PC-9 (cell line): ENCODE measurements at regions not wholly inside any gene's neighbourhood (a gene's known extent, or its start where the extent isn't known, plus 50 kb on each side); places are given as distances from the start of the nearest gene placed in this dataset.

Experiments used
- BruUV-seq: library from RNA; stranded (reverse); fragments of 400-500 nt; replicated peaks from 2 replicates; lab custom pipeline; 2021; lab: Mats Ljungman, UMichigan
- CTCF ChIA-PET: fragments of 300-600 bp; sonication (Branson Sonifier 250); formaldehyde crosslinking; loops from one replicate; lab custom pipeline; 2022; ENCODE audit warnings: antibody characterized with exemption; lab: Charles Lee
- POLR2A ChIA-PET: fragments of 300-600 bp; sonication (Branson Sonifier 250); formaldehyde crosslinking; loops from one replicate; lab custom pipeline; 2022; ENCODE audit warnings: antibody characterized with exemption; ENCODE audit not compliant: unreplicated experiment; lab: Charles Lee
- DNase-seq, 2 experiments: peaks; one replicate each; pipeline versions ENCODE4 v3.0.0 to v3.0.0-alpha.2; 2015 to 2022; ENCODE audit warnings: mixed read lengths in 1 of 2
- H2AFZ ChIP-seq: fragments of 200-600 bp; sonication (generic); 2 replicates; pipeline ENCODE4 v1.8.1; 2017; ENCODE audit warnings: antibody characterized with exemption
- H3F3A ChIP-seq: fragments of 200-600 bp; sonication (generic); 2 replicates; pipeline ENCODE4 v1.8.1; 2017; ENCODE audit warnings: antibody characterized with exemption, mild to moderate bottlenecking, low read depth; ENCODE audit not compliant: insufficient read depth
- H3K27ac ChIP-seq: fragments of 200-600 bp; sonication (generic); 2 replicates; pipeline ENCODE4 v1.6.1; 2016; ENCODE audit warnings: mixed run types
- H3K27me3 ChIP-seq: fragments of 200-600 bp; sonication (generic); 2 replicates; pipeline ENCODE4 v1.6.1; 2016; ENCODE audit warnings: low read depth, mixed run types; ENCODE audit not compliant: insufficient read depth
- H3K36me3 ChIP-seq: fragments of 200-600 bp; sonication (generic); 2 replicates; pipeline ENCODE4 v1.6.1; 2016; ENCODE audit warnings: low read depth, mixed run types
- H3K4me1 ChIP-seq: fragments of 200-600 bp; sonication (generic); replicated peaks from 2 replicates; pipeline ENCODE4 v1.6.1; 2016; ENCODE audit warnings: mixed run types; ENCODE audit not compliant: insufficient read depth
- H3K4me2 ChIP-seq: fragments of 200-600 bp; sonication (generic); 2 replicates; pipeline ENCODE4 v1.6.1; 2017; ENCODE audit warnings: mixed run types
- H3K4me3 ChIP-seq: fragments of 200-600 bp; sonication (generic); 2 replicates; pipeline ENCODE4 v1.6.1; 2016; ENCODE audit warnings: mixed run types
- H3K79me2 ChIP-seq: fragments of 200-600 bp; sonication (generic); 2 replicates; pipeline ENCODE4 v1.6.1; 2017; ENCODE audit warnings: low read depth, mixed run types
- H3K9me2 ChIP-seq: fragments of 200-600 bp; sonication (generic); 2 replicates; pipeline ENCODE4 v1.8.1; 2017; ENCODE audit warnings: mild to moderate bottlenecking; ENCODE audit not compliant: insufficient read depth
- H3K9me3 ChIP-seq: fragments of 200-600 bp; sonication (generic); 2 replicates; pipeline ENCODE4 v1.8.1; 2016; ENCODE audit warnings: low read depth; ENCODE audit not compliant: insufficient read depth
- H4K20me1 ChIP-seq: fragments of 200-600 bp; sonication (generic); 2 replicates; pipeline ENCODE4 v1.8.1; 2017; ENCODE audit not compliant: insufficient read depth
- CTCF ChIP-seq: fragments of 200-600 bp; sonication (generic); conservative IDR thresholded peaks from 2 replicates; pipeline ENCODE4 v1.6.1; 2017; ENCODE audit warnings: mixed run types, antibody characterized with exemption, mild to moderate bottlenecking, moderate library complexity
- EZH2 ChIP-seq: fragments of 200-600 bp; sonication (generic); IDR thresholded peaks from 2 replicates; pipeline ENCODE4 v1.8.0; 2017; ENCODE audit warnings: antibody characterized with exemption, low read depth
- intact Hi-C: fragments of 100-400 bp; cut with micrococcal nuclease; formaldehyde crosslinking; loops from one replicate; pipeline ENCODE4 v1.10.0; 2022; ENCODE audit not compliant: unreplicated experiment

DNA sequence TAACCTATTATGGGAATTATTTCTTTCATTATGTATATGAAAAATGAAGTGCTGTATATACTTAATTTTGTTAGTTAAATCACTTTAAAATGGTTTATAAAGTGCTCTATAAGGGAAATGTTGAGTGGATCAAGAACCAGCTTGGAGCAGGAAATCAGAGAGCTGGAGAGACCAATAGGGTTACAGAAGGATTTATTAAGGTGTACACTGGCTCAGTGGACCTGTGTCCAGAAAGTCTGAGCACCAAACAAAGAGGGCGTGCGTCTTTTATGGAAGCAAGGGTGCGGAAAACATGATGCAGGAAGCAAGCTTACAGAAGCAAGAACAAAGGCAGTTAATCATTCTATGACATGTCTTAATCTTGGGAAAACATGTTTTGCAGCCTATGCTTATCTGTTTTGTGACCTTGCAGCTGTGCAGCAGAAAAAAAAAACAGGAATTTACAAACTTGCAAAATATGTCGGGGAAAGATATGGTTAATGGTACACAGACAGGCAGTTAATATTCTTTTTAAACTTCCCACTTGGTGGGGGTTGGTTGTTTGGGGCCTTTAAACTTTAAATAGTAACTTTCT, 65.2 kb upstream of the SLC35G4 start:
- no peaks in the 10 kb centered on the region for H3K79me2 ChIP-seq
- TF ChIP-seq EZH2 (no peak), CTCF (no peak)
- no TSS peak for BruUV-seq

DNA sequence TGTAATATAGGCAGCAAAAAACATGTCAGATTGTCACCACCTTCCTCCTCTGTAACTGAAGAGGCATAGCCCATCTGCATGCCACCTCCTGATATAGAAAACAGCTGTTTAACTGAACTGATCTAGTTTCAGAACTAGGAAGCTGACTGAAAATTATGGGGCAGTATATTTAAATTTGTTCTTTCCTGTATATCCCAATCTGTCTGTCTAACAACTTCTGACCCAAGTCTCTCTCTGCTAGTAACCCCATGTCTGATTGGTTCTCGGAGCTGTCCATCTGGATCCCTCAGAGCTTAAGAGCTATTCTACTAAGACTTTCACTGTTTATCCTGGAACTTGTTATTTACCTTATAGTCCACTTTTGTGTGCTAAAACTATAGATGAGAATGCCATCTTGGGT, 68.2 kb upstream of the SLC35G4 start:
- intact Hi-C loops, result no loop called here
- H3K9me3 ChIP-seq, result peaks cover 3% of the 10 kb centered on the region; the same call in 1 of the 2 replicates
- no peaks in the 10 kb centered on the region for H3K36me3 ChIP-seq
- H3K27ac ChIP-seq, result no peak overlapping the region
- H3K79me2 ChIP-seq, result no peaks in the 10 kb centered on the region
- no peaks in the 10 kb centered on the region for H3K9me2 ChIP-seq
- no peak for TF ChIP-seq EZH2
- TF ChIP-seq CTCF, result no peak
- no peak overlapping the region for H3K4me3 ChIP-seq
- no peaks in the 10 kb centered on the region for H3F3A ChIP-seq
- no peaks in the 10 kb centered on the region for H4K20me1 ChIP-seq
- POLR2A ChIA-PET, result no interaction called here
- peaks cover 52% of the 10 kb centered on the region for H3K27me3 ChIP-seq
- H3K4me1 ChIP-seq, result no peaks in the 10 kb centered on the region
- H3K4me2 ChIP-seq, result no peak overlapping the region
- DNase-seq, result no peak
- CTCF ChIA-PET, result interaction anchor here (0.5 kb wide), 1 partner anchor 327 kb away, joined by 4 read pairs; no protein-coding TSS in a partner anchor
- no TSS peak for BruUV-seq
- no peak overlapping the region for H2AFZ ChIP-seq

More for the DNA sequence above, 65.2 kb upstream of the SLC35G4 start:
- Histone ChIP-seq H3K4me2 (no peak overlapping the region), H3F3A (no peaks in the 10 kb centered on the region), H3K4me1 (no peaks in the 10 kb centered on the region), H3K4me3 (no peak overlapping the region), H2AFZ (no peak overlapping the region), H4K20me1 (no peaks in the 10 kb centered on the region), H3K27me3 (peaks cover 40% of the 10 kb centered on the region), H3K9me2 (no peaks in the 10 kb centered on the region), H3K36me3 (no peaks in the 10 kb centered on the region), H3K9me3 (peaks cover 3% of the 10 kb centered on the region; the same call in 1 of the 2 replicates), H3K27ac (no peak overlapping the region)
- DNase-seq, result no peak
- ChIA-PET CTCF (no interaction called here), POLR2A (no interaction called here)
- intact Hi-C loops, result no loop called here

DNA sequence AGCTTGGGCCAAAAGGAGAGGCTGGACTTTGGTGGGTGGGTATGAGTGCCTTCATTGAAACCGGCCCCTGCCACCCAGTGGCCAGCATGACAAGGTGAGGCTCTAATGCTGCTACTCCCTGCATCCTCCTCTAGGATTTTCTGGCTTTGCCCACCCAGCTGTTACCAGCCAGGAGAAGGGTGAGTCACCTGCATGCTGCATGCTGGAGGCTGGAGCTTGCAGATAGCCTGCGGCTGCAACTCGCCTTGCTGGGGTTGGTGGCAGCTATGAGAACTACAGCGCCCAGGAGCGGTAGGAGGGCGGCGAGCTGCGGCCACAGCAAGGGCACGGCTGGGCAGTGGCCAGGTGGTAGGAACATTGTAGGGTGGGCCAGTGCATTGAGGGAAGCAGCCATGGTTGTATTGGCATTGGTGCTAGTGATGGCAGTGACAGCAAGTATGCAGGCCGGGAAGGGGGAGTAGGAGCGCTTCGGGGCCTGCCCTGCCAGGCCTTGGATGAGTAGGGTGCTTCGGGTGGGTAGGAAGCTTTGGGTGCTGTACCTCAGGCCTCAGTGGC, 75.4 kb upstream of the SLC35G4 start:
- POLR2A ChIA-PET, result no interaction called here
- Histone ChIP-seq H3K9me2 (no peaks in the 10 kb centered on the region), H3K27me3 (peaks cover 81% of the 10 kb centered on the region), H3K27ac (no peak overlapping the region), H3K36me3 (no peaks in the 10 kb centered on the region), H3K9me3 (no peaks in the 10 kb centered on the region), H4K20me1 (no peaks in the 10 kb centered on the region), H2AFZ (no peak overlapping the region), H3K4me3 (no peak overlapping the region), H3K4me1 (no peaks in the 10 kb centered on the region), H3K79me2 (no peaks in the 10 kb centered on the region), H3F3A (no peaks in the 10 kb centered on the region), H3K4me2 (no peak overlapping the region)
- CTCF ChIA-PET, result no interaction called here
- TF ChIP-seq EZH2 (no peak), CTCF (no peak)
- intact Hi-C loops, result no loop called here
- peak in 1 of 2 experiments; percentile 37 for DNase-seq
- no TSS peak for BruUV-seq
